DND-41 (cell line): ENCODE measurements at regions not wholly inside any gene's neighbourhood (a gene's known extent, or its start where the extent isn't known, plus 50 kb on each side); places are given as distances from the start of the nearest gene placed in this dataset.

Experiments
- CTCF ChIP-seq: IDR thresholded peaks from 2 replicates; pipeline ENCODE4 v1.5.1; 2012; ENCODE audit warnings: borderline replicate concordance, low read length, moderate library complexity, mild to moderate bottlenecking; ENCODE audit not compliant: poor library complexity, severe bottlenecking; ENCODE audit errors: extremely low read depth
- EZH2 ChIP-seq: IDR thresholded peaks from 3 replicates; pipeline ENCODE4 v1.6.1; 2012; ENCODE audit warnings: borderline replicate concordance, low read depth, mild to moderate bottlenecking, moderate library complexity, low read length, inconsistent platforms; ENCODE audit not compliant: severe bottlenecking

- TF ChIP-seq CTCF, result no peak
- no peak for TF ChIP-seq EZH2
Observed at GRCh38 chr3:144162042-144162441, 190.4 kb downstream of the DIPK2A start.
